Neuronal stem cell (in vitro differentiated cells): ENCODE measurements at regions not wholly inside any gene's neighbourhood (a gene's known extent, or its start where the extent isn't known, plus 50 kb on each side); places are given as distances from the start of the nearest gene placed in this dataset.

Source experiments
- DNase-seq: peaks from one replicate; pipeline ENCODE4 v3.0.0-alpha.2; 2013; ENCODE audit warnings: low spot score
- H2AFZ ChIP-seq: one replicate; pipeline ENCODE4 v1.6.1; 2013; ENCODE audit warnings: mild to moderate bottlenecking, low read length, inconsistent platforms
- H2AK5ac ChIP-seq: 2 replicates; pipeline ENCODE4 v1.6.1; 2013; ENCODE audit warnings: low read depth, mild to moderate bottlenecking, inconsistent platforms, low read length, moderate library complexity, mixed read lengths
- H2BK120ac ChIP-seq: 2 replicates; pipeline ENCODE4 v1.6.1; 2013; ENCODE audit warnings: low read depth, mild to moderate bottlenecking, inconsistent platforms, low read length, moderate library complexity, mixed read lengths
- H2BK12ac ChIP-seq: one replicate; pipeline ENCODE4 v1.6.1; 2013; ENCODE audit warnings: low read length, inconsistent platforms
- H2BK15ac ChIP-seq: 2 replicates; pipeline ENCODE4 v1.6.1; 2013; ENCODE audit warnings: mild to moderate bottlenecking, low read length, inconsistent platforms, mixed read lengths
- H2BK5ac ChIP-seq: one replicate; pipeline ENCODE4 v1.6.1; 2013; ENCODE audit warnings: inconsistent platforms, mild to moderate bottlenecking, low read length, moderate library complexity
- H3K14ac ChIP-seq: one replicate; pipeline ENCODE4 v1.6.1; 2013; ENCODE audit warnings: low read length, inconsistent platforms
- H3K18ac ChIP-seq: 2 replicates; pipeline ENCODE4 v1.6.1; 2013; ENCODE audit warnings: low read length, inconsistent platforms
- H3K23ac ChIP-seq: 2 replicates; pipeline ENCODE4 v1.6.1; 2013; ENCODE audit warnings: low read depth, mild to moderate bottlenecking, mixed read lengths, low read length, inconsistent platforms; ENCODE audit not compliant: poor library complexity
- H3K27ac ChIP-seq: replicated peaks from 3 replicates; pipeline ENCODE4 v1.5.1; 2013; ENCODE audit warnings: low read length, inconsistent platforms
- H3K27me3 ChIP-seq, 3 experiments: 2 replicates each; pipeline ENCODE4 v1.6.1; 2013; ENCODE audit warnings: low read length in 3 of 3, mild to moderate bottlenecking in 2 of 3, inconsistent platforms in 1 of 3, low read depth in 1 of 3, mixed read lengths in 1 of 3, moderate library complexity in 1 of 3; ENCODE audit not compliant: control insufficient read depth in 3 of 3, insufficient read depth in 3 of 3
- H3K36me3 ChIP-seq, 2 donors: replicated peaks in 1 of 2; 2 replicates each; pipeline ENCODE4 v1.6.1; 2013; ENCODE audit warnings: low read length in 2 of 2; ENCODE audit not compliant: control insufficient read depth in 2 of 2, insufficient read depth in 2 of 2
- H3K4ac ChIP-seq: 2 replicates; pipeline ENCODE4 v1.6.1; 2013; ENCODE audit warnings: inconsistent platforms, mild to moderate bottlenecking, low read length, moderate library complexity
- H3K4me1 ChIP-seq, 2 donors: 1 replicate in 1 of 2; 2 replicates in 1 of 2; pipeline ENCODE4 v1.6.1; 2013; ENCODE audit warnings: low read length in 2 of 2, low read depth in 1 of 2; ENCODE audit not compliant: control insufficient read depth in 2 of 2, insufficient read depth in 1 of 2
- H3K4me2 ChIP-seq: one replicate; pipeline ENCODE4 v1.6.1; 2013; ENCODE audit warnings: mild to moderate bottlenecking, low read length, inconsistent platforms; ENCODE audit not compliant: insufficient read depth, poor library complexity, severe bottlenecking
- H3K4me3 ChIP-seq, 2 donors: 2 replicates each; pipeline ENCODE4 v1.5.1; 2013; ENCODE audit warnings: low read length in 2 of 2, mild to moderate bottlenecking in 2 of 2, inconsistent platforms in 1 of 2, moderate library complexity in 1 of 2
- H3K79me1 ChIP-seq: one replicate; pipeline ENCODE4 v1.6.1; 2013; ENCODE audit warnings: low read depth, mild to moderate bottlenecking, inconsistent platforms, low read length, moderate library complexity
- H3K9ac ChIP-seq: one replicate; pipeline ENCODE4 v1.6.1; 2013; ENCODE audit warnings: mild to moderate bottlenecking, low read depth, low read length, inconsistent platforms; ENCODE audit not compliant: poor library complexity
- H3K9me3 ChIP-seq, 2 donors: replicated peaks in 1 of 2; 2 replicates each; pipeline versions ENCODE3 to v1.6.1; 2013; ENCODE audit warnings: low read length in 2 of 2, mild to moderate bottlenecking in 2 of 2, inconsistent platforms in 1 of 2, low read depth in 1 of 2, mixed read lengths in 1 of 2, moderate library complexity in 1 of 2; ENCODE audit not compliant: control insufficient read depth in 2 of 2, insufficient read depth in 1 of 2
- H4K8ac ChIP-seq: one replicate; pipeline ENCODE4 v1.6.1; 2013; ENCODE audit warnings: low read depth, mild to moderate bottlenecking, inconsistent platforms, low read length, moderate library complexity
- H4K91ac ChIP-seq: one replicate; pipeline ENCODE4 v1.6.1; 2013; ENCODE audit warnings: low read length, low read depth, mild to moderate bottlenecking, inconsistent platforms; ENCODE audit not compliant: poor library complexity
- WGBS, 2 donors: extraction: QIAGEN DNeasy Blood & Tissue Kit; methylation state at CpG; one replicate each; pipeline ENCODE4 v1.1.7; 2013; ENCODE audit warnings: missing lambda C conversion rate in 2 of 2, mixed read lengths in 1 of 2; ENCODE audit not compliant: insufficient read length in 2 of 2, insufficient replicate concordance in 1 of 2; ENCODE audit errors: extremely low coverage in 2 of 2; 5-methylcytosine and 5-hydroxymethylcytosine counted together

GRCh38 chr4:10841697-10842096 lies 157.1 kb upstream of the CLNK start:
- no peaks in the 10 kb centered on the region for H3K79me1 ChIP-seq
- H3K4me2 ChIP-seq, result no peak overlapping the region
- H2BK12ac ChIP-seq, result no peak overlapping the region
- H3K4me3 ChIP-seq, result no peak overlapping the region
- no peak overlapping the region for H2AFZ ChIP-seq
- no peak overlapping the region for H4K8ac ChIP-seq
- H3K27ac ChIP-seq, result no peak overlapping the region
- no peak overlapping the region for H2AK5ac ChIP-seq
- no peaks in the 10 kb centered on the region for H3K36me3 ChIP-seq
- no peak overlapping the region for H3K18ac ChIP-seq
- no peak overlapping the region for H2BK120ac ChIP-seq
- no peak overlapping the region for H3K23ac ChIP-seq
- H3K4me1 ChIP-seq, result no peaks in the 10 kb centered on the region
- no peaks in the 10 kb centered on the region for H3K9me3 ChIP-seq
- H2BK5ac ChIP-seq, result no peak overlapping the region
- H4K91ac ChIP-seq, result no peak overlapping the region
- no peaks in the 10 kb centered on the region for H3K27me3 ChIP-seq
- no peak overlapping the region for H3K14ac ChIP-seq
- no peak overlapping the region for H2BK15ac ChIP-seq
- no CpG with 5 or more reads among the region's 4 CpGs for WGBS, 2 donors
- no peak overlapping the region for H3K9ac ChIP-seq
- H3K4ac ChIP-seq, result no peak overlapping the region
- no peak for DNase-seq

DNA sequence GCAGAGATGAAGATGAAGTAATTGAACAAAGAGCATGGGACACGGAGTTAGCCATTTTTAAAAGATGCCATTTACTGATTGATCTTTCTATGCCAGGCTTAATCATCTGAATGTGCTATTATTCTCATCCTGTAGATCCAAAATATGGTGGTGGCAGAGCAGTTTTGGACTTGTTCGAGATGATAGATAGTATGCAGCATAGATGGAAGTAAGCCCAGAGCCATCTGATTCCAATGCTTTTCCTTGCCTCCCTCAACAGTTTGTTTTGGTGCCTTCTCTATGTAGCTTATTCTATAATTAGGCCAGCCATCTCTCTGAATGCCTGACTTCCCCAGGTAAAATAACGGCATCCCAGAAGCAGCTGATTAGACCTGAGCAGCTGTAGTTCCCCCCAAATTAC lies 152.6 kb upstream of the CLNK start:
- H2BK12ac ChIP-seq, result no peak overlapping the region
- H3K27me3 ChIP-seq, result no peaks in the 10 kb centered on the region
- H2AK5ac ChIP-seq, result no peak overlapping the region
- H2BK120ac ChIP-seq, result no peak overlapping the region
- no peak overlapping the region for H2BK15ac ChIP-seq
- H3K23ac ChIP-seq, result no peak overlapping the region
- no peaks in the 10 kb centered on the region for H3K4me1 ChIP-seq
- H2BK5ac ChIP-seq, result no peak overlapping the region
- no peak overlapping the region for H2AFZ ChIP-seq
- H3K4me3 ChIP-seq, result no peak overlapping the region
- H3K27ac ChIP-seq, result no peak overlapping the region
- no peak overlapping the region for H3K9ac ChIP-seq
- no peak overlapping the region for H3K14ac ChIP-seq
- H3K79me1 ChIP-seq, result no peaks in the 10 kb centered on the region
- H4K91ac ChIP-seq, result no peak overlapping the region
- H3K36me3 ChIP-seq, result no peaks in the 10 kb centered on the region
- no peak for DNase-seq
- no peak overlapping the region for H4K8ac ChIP-seq
- no peak overlapping the region for H3K4me2 ChIP-seq
- no peaks in the 10 kb centered on the region for H3K9me3 ChIP-seq
- no peak overlapping the region for H3K4ac ChIP-seq
- no peak overlapping the region for H3K18ac ChIP-seq
- WGBS, 2 donors, result no CpG with 5 or more reads among the region's 3 CpGs

DNA sequence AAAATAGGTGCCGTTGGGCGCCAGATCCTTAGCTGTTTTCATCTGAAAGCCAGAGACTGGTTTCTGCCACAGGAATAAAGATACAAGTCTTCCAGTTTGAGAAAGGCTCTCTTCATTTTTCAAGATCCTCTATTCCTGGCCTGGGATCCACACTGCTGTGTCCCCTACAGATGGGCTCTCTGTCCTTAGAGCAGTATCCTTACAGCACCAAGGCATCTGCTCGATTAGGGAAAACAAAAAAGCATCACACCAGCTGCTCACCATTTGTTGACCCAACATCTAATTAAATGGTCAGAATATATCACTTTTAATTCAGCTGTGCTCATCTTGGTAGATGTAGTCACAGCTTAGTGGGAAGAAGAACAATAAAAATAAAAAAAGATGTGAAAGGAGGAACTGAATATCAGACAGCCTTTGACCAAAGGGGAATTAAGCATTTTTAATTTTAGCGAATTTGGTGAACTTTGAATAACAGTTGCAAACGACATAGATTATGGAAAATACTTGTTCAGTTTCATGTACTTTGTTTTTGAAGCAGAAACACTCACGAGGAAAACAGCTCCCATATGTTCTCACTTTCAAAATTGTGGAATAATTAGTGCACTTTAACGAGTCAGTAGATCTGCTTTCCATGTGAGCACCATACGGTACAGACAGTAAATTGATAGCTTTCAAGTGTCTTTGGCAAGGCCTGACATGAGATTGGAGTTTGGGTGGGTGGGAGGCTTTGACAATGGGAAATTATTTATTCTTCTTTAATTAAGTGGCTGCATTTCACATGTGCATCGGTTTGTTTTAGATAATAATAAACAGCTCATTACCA lies 148.4 kb upstream of the CLNK start:
- Histone ChIP-seq H2BK5ac (no peak overlapping the region), H3K27me3 (no peaks in the 10 kb centered on the region), H2BK12ac (no peak overlapping the region), H3K4me1 (peaks cover 0 to 2% of the 10 kb centered on the region in 2 donors), H3K9ac (no peak overlapping the region), H3K23ac (no peak overlapping the region), H3K27ac (no peak overlapping the region), H3K79me1 (no peaks in the 10 kb centered on the region), H2AFZ (no peak overlapping the region), H3K4me3 (no peak overlapping the region), H2BK120ac (no peak overlapping the region), H3K4ac (no peak overlapping the region), H2BK15ac (no peak overlapping the region), H2AK5ac (no peak overlapping the region), H3K4me2 (no peak overlapping the region), H3K36me3 (no peaks in the 10 kb centered on the region), H3K14ac (no peak overlapping the region), H4K8ac (no peak overlapping the region), H3K18ac (no peak overlapping the region), H4K91ac (no peak overlapping the region), H3K9me3 (no peaks in the 10 kb centered on the region)
- DNase-seq, result no peak
- WGBS, 2 donors, result no CpG with 5 or more reads among the region's 9 CpGs

GRCh38 chr4:10831727-10832408 lies 147.3 kb upstream of the CLNK start:
- H3K4me3 ChIP-seq, result no peak overlapping the region
- no peaks in the 10 kb centered on the region for H3K36me3 ChIP-seq

More at GRCh38 chr4:10831727-10832408, 147.3 kb upstream of the CLNK start:
- no peak overlapping the region for H4K8ac ChIP-seq
- no peaks in the 10 kb centered on the region for H3K27me3 ChIP-seq
- H4K91ac ChIP-seq, result no peak overlapping the region
- DNase-seq, result no peak
- peaks cover 0 to 2% of the 10 kb centered on the region in 2 donors for H3K4me1 ChIP-seq
- H3K4ac ChIP-seq, result no peak overlapping the region
- no peak overlapping the region for H3K4me2 ChIP-seq
- no peak overlapping the region for H3K23ac ChIP-seq
- no peaks in the 10 kb centered on the region for H3K79me1 ChIP-seq
- peak overlapping the region; percentile 33 for H2AFZ ChIP-seq
- no peak overlapping the region for H3K27ac ChIP-seq
- H3K9me3 ChIP-seq, result no peaks in the 10 kb centered on the region
- no CpG with 5 or more reads among the region's 2 CpGs for WGBS, 2 donors
- H2AK5ac ChIP-seq, result no peak overlapping the region
- no peak overlapping the region for H2BK5ac ChIP-seq
- H3K14ac ChIP-seq, result no peak overlapping the region
- no peak overlapping the region for H2BK12ac ChIP-seq
- H3K9ac ChIP-seq, result no peak overlapping the region
- H3K18ac ChIP-seq, result no peak overlapping the region
- no peak overlapping the region for H2BK15ac ChIP-seq
- H2BK120ac ChIP-seq, result no peak overlapping the region
